D721Med (cell line): ENCODE measurements at regions not wholly inside any gene's neighbourhood (a gene's known extent, or its start where the extent isn't known, plus 50 kb on each side); places are given as distances from the start of the nearest gene placed in this dataset.

Experiments
- DNase-seq: peaks from one replicate; pipeline ENCODE4 v3.0.0; 2011; ENCODE audit warnings: low spot score; ENCODE audit not compliant: insufficient read length
- FAIRE-seq: peaks from 2 replicates; lab custom pipeline; 2011; peaks lifted over from hg19 to GRCh38; lab: Jason Lieb, UNC
- CTCF ChIP-seq: IDR thresholded peaks from 2 replicates; pipeline ENCODE4 v1.5.1; 2012; ENCODE audit warnings: mild to moderate bottlenecking, control low read depth; ENCODE audit not compliant: insufficient read depth; ENCODE audit errors: missing control alignments

- FAIRE-seq (no peak), DNase-seq (no peak)
- no peak for TF ChIP-seq CTCF
These were observed 421.9 kb upstream of the TENM3 start for GRCh38 chr4:181821039-181822004.

DNA sequence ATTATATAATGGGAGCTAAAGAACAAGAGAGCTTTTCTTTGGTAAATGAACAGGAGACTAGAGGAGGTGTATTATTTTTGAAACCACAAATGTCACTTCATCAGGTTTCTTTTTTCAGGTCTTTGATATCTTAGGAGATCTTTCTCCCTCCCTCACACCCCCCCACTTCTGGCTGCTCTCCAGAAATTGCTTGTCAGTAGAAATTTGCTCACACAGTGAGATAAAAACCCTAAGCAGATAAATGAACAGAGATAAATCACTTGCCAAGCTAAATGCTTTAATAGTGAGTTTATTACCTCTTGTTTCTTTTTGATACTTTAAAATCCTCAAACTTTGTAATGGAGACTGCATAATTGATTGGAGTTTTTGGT is 421.2 kb upstream of the TENM3 start:
- TF ChIP-seq CTCF: no peak
- no peak for FAIRE-seq
- no peak for DNase-seq

- TF ChIP-seq CTCF: no peak
- FAIRE-seq (no peak), DNase-seq (no peak)
These were observed 420.0 kb upstream of the TENM3 start for GRCh38 chr4:181823183-181823582.

DNA sequence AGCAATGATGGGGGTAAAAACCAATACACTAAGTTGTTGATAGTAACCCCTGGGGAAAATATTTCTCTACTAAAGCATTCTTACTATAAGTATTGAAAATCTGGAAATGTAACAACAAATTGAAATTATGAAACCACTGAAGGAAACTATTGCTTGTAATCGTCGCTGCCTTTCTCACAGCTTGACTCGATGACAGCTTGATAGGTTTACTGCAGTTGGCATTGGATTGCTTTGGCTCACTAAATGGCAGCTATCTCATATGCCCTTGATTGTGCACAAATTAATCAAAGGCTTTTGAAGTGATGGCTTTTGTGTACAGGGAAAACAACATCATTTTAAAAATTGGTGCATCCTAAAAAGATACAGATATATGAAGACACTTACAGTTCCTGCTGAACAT is 419.6 kb upstream of the TENM3 start:
- DNase-seq (no peak), FAIRE-seq (no peak)
- TF ChIP-seq CTCF: no peak

DNA sequence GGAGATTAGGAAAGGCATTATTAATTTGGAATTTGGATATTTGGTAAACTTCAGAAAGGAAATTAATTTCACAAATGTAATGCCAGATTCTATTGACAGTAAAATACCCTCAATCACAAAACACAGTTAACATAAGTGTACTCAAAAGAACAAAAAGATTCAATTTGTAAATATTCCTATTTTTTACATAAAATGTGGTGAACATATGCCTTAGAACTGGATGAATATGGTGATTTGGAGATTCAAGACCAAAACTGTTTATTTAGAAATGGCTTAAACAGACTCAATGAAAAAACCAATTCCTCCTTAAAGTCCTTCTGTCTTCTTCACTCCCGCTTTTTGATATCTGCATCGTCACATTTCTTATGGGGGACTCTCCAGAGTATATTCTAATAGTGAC is 417.6 kb upstream of the TENM3 start:
- TF ChIP-seq CTCF: no peak
- FAIRE-seq (no peak), DNase-seq (no peak)

- FAIRE-seq: no peak
- no peak for DNase-seq
- no peak for TF ChIP-seq CTCF
These were observed 416.0 kb upstream of the TENM3 start for GRCh38 chr4:181827246-181827645.

- no peak for FAIRE-seq
- no peak for DNase-seq
- TF ChIP-seq CTCF: no peak
These were observed 412.7 kb upstream of the TENM3 start for GRCh38 chr4:181830404-181831035.
